ENCODE measurements at regions not wholly inside any gene's neighbourhood (a gene's known extent, or its start where the extent isn't known, plus 50 kb on each side); places are given as distances from the start of the nearest gene placed in this dataset.

- intact Hi-C loops (cut with micrococcal nuclease): no loop called here
Measured at GRCh38 chr7:118076564-118076963, 107.4 kb upstream of the LSM8 start.

GRCh38 chr7:118078015-118078414 lies 105.9 kb upstream of the LSM8 start:
- intact Hi-C loops (cut with micrococcal nuclease): no loop called here

GRCh38 chr7:118079369-118079768 lies 104.6 kb upstream of the LSM8 start:
- intact Hi-C loops (cut with micrococcal nuclease): no loop called here

- intact Hi-C loops (cut with micrococcal nuclease): loop anchor here (1.0 kb wide), 1 partner anchor 103 kb away; the partner anchor contains the start of gene LSM8
Measured at GRCh38 chr7:118080947-118081346, 103.0 kb upstream of the LSM8 start.

GRCh38 chr7:118082506-118082905 lies 101.5 kb upstream of the LSM8 start:
- intact Hi-C loops (cut with micrococcal nuclease): no loop called here

GRCh38 chr7:118085000-118085399 lies 99.0 kb upstream of the LSM8 start:
- intact Hi-C loops (cut with micrococcal nuclease): no loop called here

GRCh38 chr7:118087126-118087525 lies 96.8 kb upstream of the LSM8 start:
- intact Hi-C loops (cut with micrococcal nuclease): no loop called here

GRCh38 chr7:118094044-118094443 lies 89.9 kb upstream of the LSM8 start:
- intact Hi-C loops (cut with micrococcal nuclease): no loop called here

- intact Hi-C loops (cut with micrococcal nuclease): loop anchor here (2.0 kb wide), 1 partner anchor 354 kb away; no protein-coding TSS in a partner anchor
Measured at GRCh38 chr7:118104812-118105441, 79.0 kb upstream of the LSM8 start.

GRCh38 chr7:118109607-118110006 lies 74.4 kb upstream of the LSM8 start:
- intact Hi-C loops (cut with micrococcal nuclease): no loop called here

- intact Hi-C loops (cut with micrococcal nuclease): no loop called here
Measured at GRCh38 chr7:118110178-118110925, 73.6 kb upstream of the LSM8 start.

- intact Hi-C loops (cut with micrococcal nuclease): no loop called here
Measured at GRCh38 chr7:118111347-118111746, 72.6 kb upstream of the LSM8 start.

GRCh38 chr7:118114175-118114574 lies 69.8 kb upstream of the LSM8 start:
- intact Hi-C loops (cut with micrococcal nuclease): no loop called here

GRCh38 chr7:118129041-118129795 lies 54.7 kb upstream of the LSM8 start:
- intact Hi-C loops (cut with micrococcal nuclease): no loop called here

GRCh38 chr7:118132764-118133163 lies 51.2 kb upstream of the LSM8 start:
- intact Hi-C loops (cut with micrococcal nuclease): no loop called here

All from T-helper 1 cell treated with Interleukin-12 subunit alpha and Interleukin-12 subunit beta and Interleukin-4 antibody, amounts not matched to agents 30 ng/mL and 1 ng/mL, for 36 hours (primary cell).